Sigmoid colon (tissue), 4 donors: ENCODE measurements at regions not wholly inside any gene's neighbourhood (a gene's known extent, or its start where the extent isn't known, plus 50 kb on each side); places are given as distances from the start of the nearest gene placed in this dataset.

Experiments
- EP300 ChIP-seq, 4 donors: sonication (generic); formaldehyde crosslinking; IDR thresholded peaks; one replicate each; pipeline ENCODE4 v1.6.1; 2017; ENCODE audit warnings: antibody characterized with exemption in 4 of 4
- POLR2A ChIP-seq, 2 donors: fragments of 450-650 bp; IDR thresholded peaks; one replicate each; pipeline ENCODE4 v1.6.1; 2016; ENCODE audit warnings: antibody characterized with exemption in 2 of 2, mild to moderate bottlenecking in 2 of 2, moderate library complexity in 2 of 2
- POLR2AphosphoS5 ChIP-seq, 4 donors: sonication (generic); formaldehyde crosslinking; IDR thresholded peaks; one replicate each; pipeline ENCODE4 v1.6.1; 2017; ENCODE audit warnings: antibody characterized with exemption in 4 of 4
- TF ChIP-seq, protein P1 (sequence below), 4 experiments: fragments of 450-650 bp in 3 of 4; fragments of 200-600 bp in 1 of 4; IDR thresholded peaks; one replicate each; pipeline ENCODE4 v1.5.1; 2016 to 2019; ENCODE audit warnings: antibody characterized with exemption in 4 of 4, mild to moderate bottlenecking in 3 of 4, moderate library complexity in 2 of 4

DNA sequence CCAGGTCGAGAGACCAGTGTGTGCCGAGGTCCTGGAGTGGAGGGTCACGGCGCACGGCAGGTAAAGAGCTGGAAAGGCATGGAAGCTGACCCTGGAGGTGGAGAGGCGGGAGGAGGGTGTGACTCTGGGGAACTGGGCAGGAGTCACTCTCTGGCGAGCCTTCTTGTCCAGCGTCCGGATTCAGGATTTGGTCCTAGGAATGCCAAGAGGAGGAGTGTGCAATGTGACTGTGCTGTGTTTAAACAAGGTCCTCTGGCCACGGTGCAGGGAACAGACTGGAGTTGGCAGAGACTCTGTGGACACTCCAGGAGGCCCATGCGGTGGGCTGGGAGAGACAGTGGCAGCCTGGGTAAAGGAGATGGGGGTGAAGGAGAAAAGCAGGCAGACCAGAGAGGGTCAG lies 64.2 kb upstream of the CASZ1 start:
- no peak for TF ChIP-seq EP300 (IDR thresholded peaks at IDR 0.05)
- no peak for TF ChIP-seq POLR2AphosphoS5 (IDR thresholded peaks at IDR 0.05)
- TF ChIP-seq, protein P1, sequence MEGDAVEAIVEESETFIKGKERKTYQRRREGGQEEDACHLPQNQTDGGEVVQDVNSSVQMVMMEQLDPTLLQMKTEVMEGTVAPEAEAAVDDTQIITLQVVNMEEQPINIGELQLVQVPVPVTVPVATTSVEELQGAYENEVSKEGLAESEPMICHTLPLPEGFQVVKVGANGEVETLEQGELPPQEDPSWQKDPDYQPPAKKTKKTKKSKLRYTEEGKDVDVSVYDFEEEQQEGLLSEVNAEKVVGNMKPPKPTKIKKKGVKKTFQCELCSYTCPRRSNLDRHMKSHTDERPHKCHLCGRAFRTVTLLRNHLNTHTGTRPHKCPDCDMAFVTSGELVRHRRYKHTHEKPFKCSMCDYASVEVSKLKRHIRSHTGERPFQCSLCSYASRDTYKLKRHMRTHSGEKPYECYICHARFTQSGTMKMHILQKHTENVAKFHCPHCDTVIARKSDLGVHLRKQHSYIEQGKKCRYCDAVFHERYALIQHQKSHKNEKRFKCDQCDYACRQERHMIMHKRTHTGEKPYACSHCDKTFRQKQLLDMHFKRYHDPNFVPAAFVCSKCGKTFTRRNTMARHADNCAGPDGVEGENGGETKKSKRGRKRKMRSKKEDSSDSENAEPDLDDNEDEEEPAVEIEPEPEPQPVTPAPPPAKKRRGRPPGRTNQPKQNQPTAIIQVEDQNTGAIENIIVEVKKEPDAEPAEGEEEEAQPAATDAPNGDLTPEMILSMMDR (IDR thresholded peaks at IDR 0.05), result no peak
- no peak for TF ChIP-seq POLR2A (IDR thresholded peaks at IDR 0.05)
